WI38 (cell line): ENCODE measurements at regions not wholly inside any gene's neighbourhood (a gene's known extent, or its start where the extent isn't known, plus 50 kb on each side); places are given as distances from the start of the nearest gene placed in this dataset.

Source experiments
- H3K4me3 ChIP-seq: 2 replicates; pipeline ENCODE4 v1.5.1; 2011; ENCODE audit warnings: low read depth, mild to moderate bottlenecking, control low read depth, low read length
- TF ChIP-seq, protein P1 (sequence below): IDR thresholded peaks from 2 replicates; pipeline ENCODE4 v1.5.1; 2012; ENCODE audit warnings: low read depth, mild to moderate bottlenecking, control low read depth, low read length

DNA sequence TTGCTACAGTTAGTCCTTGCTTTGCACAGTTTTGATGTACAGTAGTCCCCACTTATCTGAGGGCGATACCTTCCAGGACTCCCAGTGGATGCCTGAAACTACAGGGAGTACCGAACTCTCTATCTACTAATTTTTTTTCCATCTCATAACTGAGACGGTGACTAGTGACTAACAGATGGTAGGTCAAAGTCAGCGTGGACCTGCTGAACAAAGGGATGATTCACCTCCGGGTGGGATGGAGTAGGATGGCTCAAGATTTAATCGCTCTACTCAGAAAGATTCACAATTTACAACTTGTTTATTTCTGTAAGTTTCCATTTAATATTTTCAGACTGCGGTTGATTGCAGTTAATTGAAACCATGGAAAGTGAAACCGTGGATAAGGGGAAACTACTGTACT, 655.8 kb downstream of the ZNF674 start:
- TF ChIP-seq, protein P1, sequence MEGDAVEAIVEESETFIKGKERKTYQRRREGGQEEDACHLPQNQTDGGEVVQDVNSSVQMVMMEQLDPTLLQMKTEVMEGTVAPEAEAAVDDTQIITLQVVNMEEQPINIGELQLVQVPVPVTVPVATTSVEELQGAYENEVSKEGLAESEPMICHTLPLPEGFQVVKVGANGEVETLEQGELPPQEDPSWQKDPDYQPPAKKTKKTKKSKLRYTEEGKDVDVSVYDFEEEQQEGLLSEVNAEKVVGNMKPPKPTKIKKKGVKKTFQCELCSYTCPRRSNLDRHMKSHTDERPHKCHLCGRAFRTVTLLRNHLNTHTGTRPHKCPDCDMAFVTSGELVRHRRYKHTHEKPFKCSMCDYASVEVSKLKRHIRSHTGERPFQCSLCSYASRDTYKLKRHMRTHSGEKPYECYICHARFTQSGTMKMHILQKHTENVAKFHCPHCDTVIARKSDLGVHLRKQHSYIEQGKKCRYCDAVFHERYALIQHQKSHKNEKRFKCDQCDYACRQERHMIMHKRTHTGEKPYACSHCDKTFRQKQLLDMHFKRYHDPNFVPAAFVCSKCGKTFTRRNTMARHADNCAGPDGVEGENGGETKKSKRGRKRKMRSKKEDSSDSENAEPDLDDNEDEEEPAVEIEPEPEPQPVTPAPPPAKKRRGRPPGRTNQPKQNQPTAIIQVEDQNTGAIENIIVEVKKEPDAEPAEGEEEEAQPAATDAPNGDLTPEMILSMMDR, result no peak
- H3K4me3 ChIP-seq, result no peak overlapping the region

DNA sequence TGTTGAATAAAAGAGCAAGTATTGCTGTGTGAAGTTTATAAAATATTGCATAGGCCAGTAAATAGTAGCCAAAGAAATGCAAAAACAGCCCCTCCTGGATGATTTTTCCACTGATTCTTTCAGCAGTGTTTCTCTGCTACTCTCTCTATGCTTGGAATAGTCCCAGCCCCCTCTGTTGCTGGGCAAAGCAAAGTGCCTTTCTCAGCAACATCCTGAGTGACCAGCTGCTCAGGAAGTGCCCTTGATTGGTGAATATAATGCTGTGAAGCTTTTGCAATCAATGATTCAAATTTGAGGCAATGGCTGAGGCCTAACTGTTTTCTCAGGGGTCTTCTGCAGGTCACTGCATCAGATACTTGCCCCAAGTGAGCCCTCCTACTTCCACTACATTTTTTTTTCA, 656.7 kb downstream of the ZNF674 start:
- H3K4me3 ChIP-seq, result no peak overlapping the region
- TF ChIP-seq, protein P1, result no peak

DNA sequence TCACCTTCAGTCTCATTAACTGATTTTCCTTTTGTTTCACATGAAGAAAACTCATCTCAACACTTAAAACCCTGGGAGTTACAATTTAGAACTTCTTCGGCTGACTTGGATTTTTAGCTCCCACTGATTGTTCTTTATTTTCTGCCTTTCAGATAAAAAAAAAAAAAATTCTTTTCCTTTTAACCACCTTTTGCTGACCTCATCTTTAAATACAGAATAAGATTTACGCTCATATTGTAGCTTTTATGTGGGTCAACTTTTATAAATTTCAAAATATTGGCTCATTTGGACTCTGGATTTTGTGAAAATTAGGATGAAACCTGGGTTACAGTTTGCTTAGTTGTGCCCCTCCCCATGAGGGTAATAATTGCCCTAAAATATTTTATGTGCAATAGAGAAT, 659.3 kb downstream of the ZNF674 start:
- no peak overlapping the region for H3K4me3 ChIP-seq
- TF ChIP-seq, protein P1, result no peak

DNA sequence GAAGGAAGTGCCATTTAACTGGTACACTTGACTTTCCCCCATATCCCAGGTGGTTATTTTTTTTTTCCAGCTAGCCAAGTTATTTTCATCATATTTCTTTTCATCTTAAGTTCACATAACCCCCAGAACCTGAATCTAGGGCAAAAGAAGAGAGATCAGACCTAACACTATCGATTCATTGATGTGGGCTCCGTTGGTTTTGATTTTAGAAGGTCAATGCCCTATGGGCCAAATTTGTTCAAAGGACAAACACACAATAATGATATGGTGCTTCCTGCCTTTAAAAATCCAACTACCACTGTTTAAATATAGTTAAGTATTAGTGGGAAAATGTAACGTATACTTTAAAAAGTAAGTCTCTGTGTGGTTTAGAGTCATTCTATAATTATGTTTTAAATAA, 665.7 kb downstream of the ZNF674 start:
- TF ChIP-seq, protein P1, result no peak

DNA sequence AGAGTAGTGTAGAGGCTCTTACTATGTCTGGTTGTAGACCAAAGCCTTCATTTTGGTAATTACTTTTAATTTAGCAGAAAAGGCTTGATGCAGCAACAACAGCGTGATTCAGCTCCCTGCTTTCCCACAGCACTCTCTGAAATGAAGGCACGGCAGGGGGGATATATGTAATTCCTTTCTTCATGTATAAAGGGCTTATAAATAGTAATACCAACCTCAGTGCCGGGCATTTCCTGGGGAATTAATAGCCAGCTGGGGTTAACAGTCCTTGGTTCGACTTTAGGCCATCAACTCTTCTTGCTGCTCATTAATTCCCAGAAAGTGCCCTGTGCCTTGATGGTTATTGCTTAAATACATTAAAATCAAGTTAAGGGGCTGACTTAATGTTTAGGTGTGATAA, 669.0 kb downstream of the ZNF674 start:
- TF ChIP-seq, protein P1, result no peak
- no peak overlapping the region for H3K4me3 ChIP-seq

More for the DNA sequence above, 665.7 kb downstream of the ZNF674 start:
- H3K4me3 ChIP-seq, result no peak overlapping the region

DNA sequence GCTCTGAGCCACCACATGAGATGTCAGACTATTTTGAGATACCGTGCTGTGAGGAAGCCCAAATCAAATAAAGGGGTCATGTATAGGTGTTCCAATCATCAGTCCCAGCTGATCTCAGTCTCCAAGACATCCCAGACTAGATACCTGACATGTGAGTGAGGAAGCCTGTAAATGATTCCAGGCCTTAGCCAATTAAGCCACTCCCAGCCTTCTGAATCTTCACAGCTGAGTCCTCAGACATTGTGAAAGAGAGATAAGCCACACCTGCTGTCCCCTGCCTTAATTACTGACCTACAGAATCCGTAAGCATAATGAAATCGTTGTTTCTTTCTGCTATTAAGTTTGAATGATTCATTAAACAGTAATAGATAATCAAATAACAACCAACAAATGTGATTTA, 671.4 kb downstream of the ZNF674 start:
- TF ChIP-seq, protein P1, result no peak
- H3K4me3 ChIP-seq, result no peak overlapping the region

DNA sequence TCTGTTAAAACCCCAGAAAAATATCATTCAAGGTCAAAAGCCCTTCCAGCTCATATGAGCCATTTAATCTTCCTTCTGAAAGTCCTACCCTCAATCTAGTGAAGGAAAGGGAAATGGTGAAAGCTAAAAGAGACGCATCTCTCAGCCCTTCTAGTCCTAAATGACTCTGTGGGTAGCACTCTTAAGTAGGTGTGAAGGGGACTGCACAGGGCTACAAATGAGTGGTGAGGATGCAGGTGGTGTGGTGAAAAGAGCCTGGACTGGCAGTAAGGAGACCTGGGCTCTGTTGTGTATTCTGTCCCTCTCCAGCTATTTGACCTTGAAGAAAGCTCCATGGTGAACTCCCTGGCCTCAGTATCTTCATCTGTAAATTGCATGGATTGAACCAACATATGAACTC, 671.8 kb upstream of the DIPK2B start:
- H3K4me3 ChIP-seq, result no peak overlapping the region
- TF ChIP-seq, protein P1, result no peak
